MV-4-11 (cell line): ENCODE measurements at regions not wholly inside any gene's neighbourhood (a gene's known extent, or its start where the extent isn't known, plus 50 kb on each side); places are given as distances from the start of the nearest gene placed in this dataset.

Source experiments
- DNase-seq: peaks from one replicate; lab custom pipeline; 2025; lab: John Stamatoyannopoulos, UW

GRCh38 chr3:39751286-39751685 lies 58.1 kb upstream of the MYRIP start:
- no peak for DNase-seq

- no peak for DNase-seq
Measured at GRCh38 chr3:39752019-39752637, 57.3 kb upstream of the MYRIP start.

DNA sequence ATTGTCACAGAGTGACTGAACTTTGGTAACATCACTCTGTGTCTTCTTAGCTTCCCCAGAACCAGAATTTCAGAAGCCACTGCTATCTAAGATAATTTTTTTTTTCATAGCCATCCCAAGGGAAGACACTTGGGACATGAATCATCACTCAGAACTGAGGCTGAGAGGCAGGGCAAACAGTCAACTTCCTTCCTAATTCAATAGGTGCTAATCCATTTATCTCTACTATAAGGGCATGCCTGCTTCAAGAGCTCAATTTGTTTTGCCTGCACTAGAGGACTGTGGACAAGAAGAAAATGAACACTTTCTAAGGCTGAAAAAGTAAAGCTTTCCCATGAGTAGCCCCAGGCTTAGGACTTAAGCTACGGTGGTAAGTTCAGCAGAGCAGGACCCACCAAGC lies 56.7 kb upstream of the MYRIP start:
- no peak for DNase-seq

DNA sequence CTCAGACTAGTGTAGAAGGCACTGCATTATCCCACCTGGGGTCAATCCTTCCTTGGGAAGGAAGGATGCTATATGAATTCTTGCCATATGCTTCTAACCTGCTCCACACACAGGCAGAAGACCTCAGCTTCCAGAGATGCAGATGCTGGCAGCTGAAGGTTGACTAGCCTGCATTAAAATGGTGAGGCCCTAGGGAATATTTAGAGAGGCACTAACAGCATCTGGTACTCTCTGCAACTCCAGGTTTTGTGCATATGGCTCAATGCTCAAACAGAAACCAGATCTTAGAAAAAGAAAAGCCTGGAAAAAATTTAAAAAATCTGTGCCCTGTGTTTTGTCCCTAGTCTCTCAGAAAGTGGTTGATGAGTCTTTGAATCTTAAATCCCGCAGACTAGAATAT lies 56.0 kb upstream of the MYRIP start:
- DNase-seq, result no peak

DNA sequence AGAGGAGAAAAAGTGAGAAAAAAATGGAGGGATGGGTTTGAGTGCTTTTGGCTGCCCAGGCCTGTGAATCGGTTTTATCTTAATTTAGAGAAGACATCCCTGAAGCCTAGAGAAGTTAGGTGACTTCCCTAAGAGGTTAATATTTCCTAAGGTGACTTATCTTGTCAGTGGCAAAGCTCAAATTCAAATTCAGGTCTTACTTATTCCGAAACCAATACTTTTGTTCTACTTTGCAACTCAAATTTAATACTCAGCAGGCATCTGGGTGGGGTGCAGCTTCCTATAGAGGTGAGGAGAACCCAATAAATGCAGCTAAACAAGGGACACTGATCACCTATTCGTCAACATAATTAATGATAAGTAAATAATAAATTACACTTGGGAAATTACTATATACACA lies 54.9 kb upstream of the MYRIP start:
- no peak for DNase-seq

GRCh38 chr3:39755100-39755499 lies 54.3 kb upstream of the MYRIP start:
- no peak for DNase-seq

GRCh38 chr3:39757307-39757706 lies 52.1 kb upstream of the MYRIP start:
- DNase-seq, result no peak
